ENCODE measurements at regions not wholly inside any gene's neighbourhood (a gene's known extent, or its start where the extent isn't known, plus 50 kb on each side); places are given as distances from the start of the nearest gene placed in this dataset.

GRCh38 chr4:38314663-38315062 lies 349.3 kb upstream of the KLF3 start:
- H3K79me2 ChIP-seq (ENCODE audit: insufficient read depth, low read depth, low read length), result no peaks in the 10 kb centered on the region
- ChIA-PET POLR2A (no interaction called here), CTCF (ENCODE audit: unreplicated experiment) (no interaction called here)
- intact Hi-C loops (cut with micrococcal nuclease; ENCODE audit: unreplicated experiment), result loop anchor here (5.0 kb wide), 1 partner anchor 137 kb away; no protein-coding TSS in a partner anchor
- H3K4me3 ChIP-seq (ENCODE audit: low read depth, low read length, poor library complexity, severe bottlenecking), result no peak overlapping the region
- no peak overlapping the region for H3K27ac ChIP-seq (ENCODE audit: low read depth, low read length, poor library complexity, severe bottlenecking)
- TF ChIP-seq EZH2phosphoT487 (IDR thresholded peaks at IDR 0.05; ENCODE audit: borderline replicate concordance, low read depth, low read length) (no peak), CTCF (conservative IDR thresholded peaks at IDR 0.05; ENCODE audit: low read length) (no peak)
- H2AFZ ChIP-seq (ENCODE audit: low read length), result no peak overlapping the region
- H4K20me1 ChIP-seq (ENCODE audit: insufficient read depth, low read length), result no peaks in the 10 kb centered on the region
- H3K4me2 ChIP-seq (ENCODE audit: low read length), result no peak overlapping the region
- H3K9me3 ChIP-seq (ENCODE audit: low read length), result no peaks in the 10 kb centered on the region
- H3K36me3 ChIP-seq (ENCODE audit: insufficient read depth, low read length), result no peaks in the 10 kb centered on the region
- no peaks in the 10 kb centered on the region for H3K9me2 ChIP-seq (ENCODE audit: insufficient read depth, low read length)
- H3K4me1 ChIP-seq (ENCODE audit: insufficient read depth, low read length, poor library complexity, severe bottlenecking), result peaks cover 15% of the 10 kb centered on the region
- no peak for DNase-seq (ENCODE audit: low spot score)
- BruUV-seq (replicated peaks), result no TSS peak

DNA sequence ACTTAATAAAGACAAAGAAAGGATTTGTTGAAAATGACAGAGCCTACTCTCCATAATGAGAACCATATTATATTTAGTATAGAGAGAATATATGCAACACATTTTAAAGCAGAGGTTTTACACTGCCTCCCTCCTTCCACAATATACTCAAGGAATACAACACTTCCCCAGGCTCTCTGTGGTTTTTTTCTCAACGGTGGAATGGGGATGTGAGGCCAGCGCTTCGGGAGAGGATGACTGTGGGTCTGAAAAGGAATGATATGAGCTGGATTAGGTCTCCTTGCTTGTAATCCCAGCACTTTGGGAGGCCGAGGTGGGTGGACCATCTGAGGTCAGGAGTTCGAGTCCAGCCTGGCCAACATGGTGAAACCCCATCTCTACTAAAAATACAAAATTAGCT lies 348.7 kb upstream of the KLF3 start:
- H2AFZ ChIP-seq (ENCODE audit: low read length), result no peak overlapping the region
- H3K4me1 ChIP-seq (ENCODE audit: insufficient read depth, low read length, poor library complexity, severe bottlenecking), result peaks cover 16% of the 10 kb centered on the region
- H3K79me2 ChIP-seq (ENCODE audit: insufficient read depth, low read depth, low read length), result no peaks in the 10 kb centered on the region
- no peaks in the 10 kb centered on the region for H4K20me1 ChIP-seq (ENCODE audit: insufficient read depth, low read length)
- BruUV-seq (replicated peaks), result no TSS peak
- no peak for DNase-seq (ENCODE audit: low spot score)
- no peak overlapping the region for H3K4me3 ChIP-seq (ENCODE audit: low read depth, low read length, poor library complexity, severe bottlenecking)
- no peak overlapping the region for H3K27ac ChIP-seq (ENCODE audit: low read depth, low read length, poor library complexity, severe bottlenecking)
- no peaks in the 10 kb centered on the region for H3K36me3 ChIP-seq (ENCODE audit: insufficient read depth, low read length)
- no peaks in the 10 kb centered on the region for H3K9me3 ChIP-seq (ENCODE audit: low read length)
- no peak for TF ChIP-seq EZH2phosphoT487 (IDR thresholded peaks at IDR 0.05; ENCODE audit: borderline replicate concordance, low read depth, low read length)
- TF ChIP-seq CTCF (conservative IDR thresholded peaks at IDR 0.05; ENCODE audit: low read length), result no peak
- no peak overlapping the region for H3K4me2 ChIP-seq (ENCODE audit: low read length)
- no peaks in the 10 kb centered on the region for H3K9me2 ChIP-seq (ENCODE audit: insufficient read depth, low read length)
- CTCF ChIA-PET (ENCODE audit: unreplicated experiment), result no interaction called here
- intact Hi-C loops (cut with micrococcal nuclease; ENCODE audit: unreplicated experiment), result loop anchor here (5.0 kb wide), 1 partner anchor 138 kb away; no protein-coding TSS in a partner anchor
- POLR2A ChIA-PET, result interaction anchor here (0.5 kb wide), 1 partner anchor 783 kb away, joined by 4 read pairs; no protein-coding TSS in a partner anchor

GRCh38 chr4:38316045-38316444 lies 348.0 kb upstream of the KLF3 start:
- Histone ChIP-seq H3K27ac (ENCODE audit: low read depth, low read length, poor library complexity, severe bottlenecking) (no peak overlapping the region), H3K4me3 (ENCODE audit: low read depth, low read length, poor library complexity, severe bottlenecking) (no peak overlapping the region), H3K4me1 (ENCODE audit: insufficient read depth, low read length, poor library complexity, severe bottlenecking) (peaks cover 16% of the 10 kb centered on the region), H3K36me3 (ENCODE audit: insufficient read depth, low read length) (no peaks in the 10 kb centered on the region), H3K79me2 (ENCODE audit: insufficient read depth, low read depth, low read length) (no peaks in the 10 kb centered on the region), H2AFZ (ENCODE audit: low read length) (no peak overlapping the region), H4K20me1 (ENCODE audit: insufficient read depth, low read length) (no peaks in the 10 kb centered on the region), H3K9me3 (ENCODE audit: low read length) (no peaks in the 10 kb centered on the region), H3K9me2 (ENCODE audit: insufficient read depth, low read length) (no peaks in the 10 kb centered on the region), H3K4me2 (ENCODE audit: low read length) (no peak overlapping the region)
- TF ChIP-seq EZH2phosphoT487 (IDR thresholded peaks at IDR 0.05; ENCODE audit: borderline replicate concordance, low read depth, low read length) (no peak), CTCF (conservative IDR thresholded peaks at IDR 0.05; ENCODE audit: low read length) (no peak)
- CTCF ChIA-PET (ENCODE audit: unreplicated experiment), result no interaction called here
- intact Hi-C loops (cut with micrococcal nuclease; ENCODE audit: unreplicated experiment), result loop anchor here (5.0 kb wide), 1 partner anchor 139 kb away; no protein-coding TSS in a partner anchor
- no peak for DNase-seq (ENCODE audit: low spot score)
- no TSS peak for BruUV-seq (replicated peaks)
- POLR2A ChIA-PET, result interaction anchor here (0.5 kb wide), 1 partner anchor 784 kb away, joined by 4 read pairs; no protein-coding TSS in a partner anchor

Data from OCI-LY7 (cell line).